ENCODE measurements at regions not wholly inside any gene's neighbourhood (a gene's known extent, or its start where the extent isn't known, plus 50 kb on each side); places are given as distances from the start of the nearest gene placed in this dataset.
"Not testable (repeated sequence)": the region's sequence is repeated elsewhere in the genome, so short reads cannot be mapped to it uniquely, and the experiment has no call there.

- no peak for DNase-seq
These were observed 437.3 kb upstream of the ADAMTSL1 start for GRCh38 chr9:18036422-18037187.

- no peak for DNase-seq
These were observed 436.0 kb upstream of the ADAMTSL1 start for GRCh38 chr9:18037981-18038380.

- no peak for DNase-seq
These were observed 433.6 kb upstream of the ADAMTSL1 start for GRCh38 chr9:18040327-18040726.

- DNase-seq: no peak
These were observed 430.0 kb upstream of the ADAMTSL1 start for GRCh38 chr9:18043978-18044377.

GRCh38 chr9:18045326-18045725 is 428.6 kb upstream of the ADAMTSL1 start:
- DNase-seq: no peak

GRCh38 chr9:18046068-18046467 is 427.9 kb upstream of the ADAMTSL1 start:
- no peak for DNase-seq

GRCh38 chr9:18051638-18052037 is 422.3 kb upstream of the ADAMTSL1 start:
- DNase-seq: no peak

GRCh38 chr9:18052060-18052459 is 421.9 kb upstream of the ADAMTSL1 start:
- DNase-seq: no peak

GRCh38 chr9:18056269-18056992 is 417.5 kb upstream of the ADAMTSL1 start:
- DNase-seq: no peak

- no peak for DNase-seq
These were observed 417.0 kb upstream of the ADAMTSL1 start for GRCh38 chr9:18056993-18057369.

GRCh38 chr9:18058564-18059442 is 415.1 kb upstream of the ADAMTSL1 start:
- DNase-seq: no peak

GRCh38 chr9:18059447-18059846 is 414.5 kb upstream of the ADAMTSL1 start:
- DNase-seq: no peak

GRCh38 chr9:18060269-18060934 is 413.6 kb upstream of the ADAMTSL1 start:
- DNase-seq: no peak

GRCh38 chr9:18061332-18061731 is 412.6 kb upstream of the ADAMTSL1 start:
- no peak for DNase-seq

- no peak for DNase-seq
These were observed 412.1 kb upstream of the ADAMTSL1 start for GRCh38 chr9:18061856-18062255.

GRCh38 chr9:18063856-18064390 is 410.0 kb upstream of the ADAMTSL1 start:
- no peak for DNase-seq

- DNase-seq: not testable (repeated sequence)
These were observed 407.3 kb upstream of the ADAMTSL1 start for GRCh38 chr9:18066608-18067007.

GRCh38 chr9:18067548-18068120 is 406.3 kb upstream of the ADAMTSL1 start:
- no peak for DNase-seq

GRCh38 chr9:18068900-18069299 is 405.1 kb upstream of the ADAMTSL1 start:
- DNase-seq: no peak

GRCh38 chr9:18071651-18072060 is 402.3 kb upstream of the ADAMTSL1 start:
- DNase-seq: no peak

GRCh38 chr9:18073002-18073401 is 401.0 kb upstream of the ADAMTSL1 start:
- DNase-seq: no peak

GRCh38 chr9:18074041-18074440 is 399.9 kb upstream of the ADAMTSL1 start:
- no peak for DNase-seq
